GM18511 (cell line): ENCODE measurements at regions not wholly inside any gene's neighbourhood (a gene's known extent, or its start where the extent isn't known, plus 50 kb on each side); places are given as distances from the start of the nearest gene placed in this dataset.
"Not testable (repeated sequence)": the region's sequence is repeated elsewhere in the genome, so short reads cannot be mapped to it uniquely, and the experiment has no call there.

Source experiments
- ATAC-seq: cut with Tn5 transposase; IDR thresholded peaks from one replicate; pipeline ENCODE4 v1.9.1; 2021; ENCODE audit warnings: mild to moderate bottlenecking, moderate library complexity; ENCODE audit not compliant: unreplicated experiment

DNA sequence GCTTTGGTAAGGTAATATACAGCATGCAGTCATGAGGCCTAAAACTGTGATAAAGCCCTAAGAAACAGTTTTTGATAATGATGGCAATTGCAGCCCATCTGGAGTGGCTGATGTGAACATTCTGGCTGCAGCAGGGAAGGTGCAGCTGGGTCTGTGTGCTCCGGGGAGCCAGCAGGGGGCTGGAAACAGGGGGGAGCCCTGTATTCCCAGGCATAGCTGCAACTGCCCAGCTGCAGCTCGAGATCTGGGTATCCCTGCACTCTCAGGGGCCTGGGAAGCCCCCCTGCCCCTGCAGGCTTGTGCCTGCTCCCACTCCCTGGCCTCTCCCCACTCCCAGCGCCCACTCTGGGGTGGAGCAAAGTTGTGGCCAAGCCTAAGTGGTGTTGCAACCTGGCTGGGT, 95.6 kb downstream of the RRAGB start:
- ATAC-seq: no peak

DNA sequence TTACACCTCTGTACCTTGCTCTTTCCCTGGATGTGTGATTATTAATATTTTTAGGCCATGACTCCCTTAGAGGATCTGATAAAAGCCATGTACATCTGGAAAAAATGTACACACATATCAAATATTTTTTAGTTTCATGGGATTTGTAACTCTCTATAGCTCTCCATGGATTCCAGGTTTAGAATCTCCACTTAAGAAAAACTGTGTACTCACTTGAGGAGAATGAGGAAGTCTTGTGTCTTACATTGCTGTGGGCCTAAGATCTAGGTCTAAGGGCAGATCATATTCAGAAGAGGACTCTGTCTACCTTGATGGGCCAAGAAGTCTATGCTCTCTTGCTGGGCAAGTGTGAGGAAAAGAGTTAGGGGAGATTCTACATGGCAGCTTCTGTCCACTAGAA, 98.0 kb downstream of the RRAGB start:
- ATAC-seq: no peak

GRCh38 chrX:55816023-55816422, 98.5 kb downstream of the RRAGB start:
- ATAC-seq: no peak

- no peak for ATAC-seq
Measured at GRCh38 chrX:55818673-55819375, 101.3 kb downstream of the RRAGB start.

DNA sequence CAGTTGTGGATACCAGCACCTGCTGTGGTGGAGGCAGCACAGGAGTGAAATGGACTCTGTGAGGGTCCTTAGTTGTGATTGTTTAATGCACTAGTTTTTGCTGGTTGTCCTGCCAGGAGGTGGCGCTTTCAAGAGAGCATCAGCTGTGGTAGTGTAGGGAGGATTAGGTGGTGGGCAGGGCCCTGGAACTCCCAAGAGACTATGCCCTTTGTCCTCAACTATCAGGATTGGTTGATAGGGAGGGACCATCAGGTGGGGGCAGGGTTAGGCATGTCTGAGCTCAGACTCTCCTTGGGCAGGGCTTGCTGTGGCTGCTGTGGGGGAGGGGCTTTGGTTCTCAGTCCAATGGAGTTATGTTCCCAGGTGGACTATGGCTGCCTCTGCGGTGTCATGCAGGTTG, 121.9 kb downstream of the RRAGB start:
- ATAC-seq: no peak

DNA sequence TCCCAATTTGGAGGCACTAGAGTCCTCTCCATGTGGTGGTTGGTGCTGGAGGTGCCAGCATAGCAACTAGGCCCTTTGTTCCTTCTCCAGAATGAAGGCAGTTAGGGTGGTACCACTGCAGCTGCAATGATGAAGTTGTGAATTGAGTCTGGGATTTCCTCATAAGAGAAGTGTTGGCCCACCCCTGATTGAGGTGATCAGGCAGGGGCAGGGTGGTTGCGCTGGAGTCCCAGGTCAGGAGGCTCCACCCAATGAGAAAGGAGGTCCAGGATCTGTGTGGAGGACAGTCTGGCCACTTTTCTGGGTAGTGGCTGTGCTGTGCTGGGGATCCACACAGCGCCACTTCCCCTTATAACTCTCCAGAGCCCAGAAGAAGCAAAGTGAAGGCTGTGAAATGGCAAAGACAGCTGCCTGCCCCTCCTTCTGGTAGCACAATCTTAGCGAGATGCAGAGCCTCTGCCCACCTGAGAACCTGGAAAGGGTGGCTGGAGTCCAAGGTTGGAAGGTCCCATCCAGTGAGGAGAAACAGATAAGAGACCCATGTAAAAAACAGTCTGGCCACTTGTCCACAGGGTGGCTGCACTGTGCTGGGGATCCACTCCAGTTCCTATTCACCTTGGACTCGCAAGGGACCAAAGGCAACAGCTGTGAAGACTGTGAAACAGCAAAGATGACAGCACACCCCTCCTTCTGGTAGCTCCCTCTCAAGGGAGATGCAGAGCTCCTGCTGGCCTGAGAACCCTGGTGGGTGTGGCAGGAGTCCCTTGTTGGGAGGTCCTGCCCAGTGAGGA, 124.6 kb downstream of the RRAGB start:
- peak; percentile 80 for ATAC-seq

- ATAC-seq: not testable (repeated sequence)
Measured at GRCh38 chrX:55866779-55867178, 149.2 kb downstream of the RRAGB start.

- peak; percentile 87 for ATAC-seq
Measured at GRCh38 chrX:55867181-55867651, 149.7 kb downstream of the RRAGB start.

GRCh38 chrX:55867708-55868107, 150.2 kb downstream of the RRAGB start:
- peak; percentile 78 for ATAC-seq

- no peak for ATAC-seq
Measured at GRCh38 chrX:55874807-55875206, 157.3 kb downstream of the RRAGB start.

GRCh38 chrX:55883541-55883940, 166.0 kb downstream of the RRAGB start:
- not testable (repeated sequence) for ATAC-seq

- peak; percentile 77 for ATAC-seq
Measured at GRCh38 chrX:55907968-55908607, 190.5 kb downstream of the RRAGB start.

- peak; percentile 64 for ATAC-seq
Measured at GRCh38 chrX:55908661-55909212, 191.2 kb downstream of the RRAGB start.

DNA sequence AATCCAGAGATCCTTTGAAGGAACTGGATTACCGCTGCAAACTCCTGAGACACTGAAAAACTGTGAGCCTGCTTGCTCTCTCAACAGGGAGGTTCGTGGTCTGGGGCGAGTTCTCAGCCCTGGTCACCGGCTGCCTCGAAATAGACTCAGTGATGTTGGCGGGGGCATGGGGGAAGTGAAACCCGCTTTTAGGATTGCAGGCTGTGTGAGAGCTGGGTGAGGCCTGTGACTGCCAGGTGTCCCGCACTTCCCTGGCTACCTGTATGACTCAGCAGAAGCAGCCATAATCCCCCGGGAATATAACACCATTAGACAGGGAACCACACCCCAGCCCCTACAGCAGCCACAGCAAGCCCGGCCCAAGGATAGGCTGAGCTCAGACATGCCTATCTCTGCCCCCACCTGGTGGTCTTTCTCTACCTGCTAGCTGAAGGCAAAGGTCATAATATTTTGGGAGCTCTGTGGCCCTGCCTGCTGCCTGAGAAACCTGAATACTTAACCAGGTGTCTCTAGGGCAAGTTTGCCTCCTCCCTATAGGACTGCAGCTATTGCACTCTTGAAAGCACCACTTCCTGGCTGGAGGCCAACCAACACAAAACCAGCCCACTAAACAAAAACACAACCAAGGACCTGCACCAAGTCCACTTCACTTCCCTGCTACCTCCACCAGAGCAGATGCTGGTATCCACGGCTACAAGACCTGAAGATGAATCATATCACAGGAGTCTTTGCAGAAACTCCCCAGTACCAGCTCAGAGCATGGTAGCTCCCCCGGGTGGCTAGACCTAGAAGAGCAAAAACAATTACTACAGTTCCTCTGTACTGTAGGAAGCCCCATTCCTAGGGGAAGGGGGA, 202.0 kb downstream of the RRAGB start:
- ATAC-seq: peak; percentile 92

DNA sequence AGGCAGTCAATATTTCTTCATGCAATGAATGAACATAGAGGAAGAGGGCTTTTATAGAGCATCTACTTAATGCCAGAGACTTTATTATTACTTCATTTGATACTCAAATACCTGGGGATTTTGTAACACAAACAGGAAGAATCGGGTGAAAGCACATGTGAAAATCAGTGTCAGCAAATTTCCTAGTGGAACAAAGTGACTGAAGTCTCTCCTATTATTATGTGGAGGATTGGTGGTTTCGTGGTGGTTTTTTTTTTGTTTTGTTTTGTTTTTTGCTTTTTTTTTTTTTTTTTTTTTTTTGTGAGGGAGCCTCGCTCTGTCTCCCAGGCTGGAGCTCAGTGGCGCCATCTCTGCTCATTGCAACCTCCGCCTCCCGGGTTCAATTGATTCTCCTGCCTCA, 207.0 kb downstream of the RRAGB start:
- no peak for ATAC-seq

GRCh38 chrX:55928529-55928928, 211.0 kb downstream of the RRAGB start:
- not testable (repeated sequence) for ATAC-seq
